ENCODE measurements at regions not wholly inside any gene's neighbourhood (a gene's known extent, or its start where the extent isn't known, plus 50 kb on each side); places are given as distances from the start of the nearest gene placed in this dataset.
"Not testable (repeated sequence)": the region's sequence is repeated elsewhere in the genome, so short reads cannot be mapped to it uniquely, and the experiment has no call there.

GRCh38 chrY:21600170-21600569, 65.5 kb downstream of the RBMY1A1 start:
- no peak for DNase-seq

DNA sequence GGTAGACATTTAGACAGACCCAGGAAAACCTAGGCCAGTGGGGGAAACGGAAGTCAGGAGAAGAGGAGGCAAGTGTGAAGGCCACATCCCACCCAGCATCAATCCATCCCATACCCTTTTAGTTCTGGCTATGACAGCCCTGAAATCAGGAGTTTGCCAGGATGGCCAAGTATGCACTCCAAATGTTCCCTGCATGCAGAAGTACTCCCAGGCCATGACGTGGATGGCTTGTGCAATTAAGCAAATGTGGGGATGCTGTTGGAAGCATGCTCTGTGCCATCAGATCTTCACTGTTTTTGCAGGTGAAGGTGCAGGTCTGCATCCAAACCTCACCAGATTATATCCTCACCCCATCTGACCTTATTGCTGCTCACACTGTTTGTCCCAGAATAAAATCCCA, 66.8 kb downstream of the RBMY1A1 start:
- DNase-seq = no peak

GRCh38 chrY:21602590-21602989, 67.9 kb downstream of the RBMY1A1 start:
- DNase-seq = no peak

DNA sequence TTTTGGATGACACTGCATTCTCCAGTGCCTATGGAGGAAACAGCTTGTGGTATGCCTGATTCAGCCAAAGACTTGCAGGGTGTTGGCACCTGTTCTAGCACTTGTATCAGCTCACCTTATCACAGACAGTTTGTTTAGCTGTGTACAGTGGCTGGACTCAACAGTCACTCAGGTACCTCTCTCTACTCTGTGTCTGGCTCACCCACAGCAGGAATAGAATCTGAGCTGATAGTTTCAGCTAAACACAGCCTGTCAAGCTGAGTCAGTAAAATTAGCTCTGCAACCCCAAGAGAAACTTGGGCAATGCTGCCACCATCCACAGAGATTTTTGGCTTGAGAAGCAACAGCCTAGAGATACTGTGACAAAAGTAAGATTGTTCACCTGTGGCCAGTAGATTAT, 101.5 kb downstream of the RBMY1A1 start:
- DNase-seq = no peak

- DNase-seq = peak; percentile 14 to 24 (median 16)
Measured at GRCh38 chrY:21650496-21650895, 115.8 kb downstream of the RBMY1A1 start.

GRCh38 chrY:21659057-21659456, 124.4 kb downstream of the RBMY1A1 start:
- not testable (repeated sequence) for DNase-seq

DNA sequence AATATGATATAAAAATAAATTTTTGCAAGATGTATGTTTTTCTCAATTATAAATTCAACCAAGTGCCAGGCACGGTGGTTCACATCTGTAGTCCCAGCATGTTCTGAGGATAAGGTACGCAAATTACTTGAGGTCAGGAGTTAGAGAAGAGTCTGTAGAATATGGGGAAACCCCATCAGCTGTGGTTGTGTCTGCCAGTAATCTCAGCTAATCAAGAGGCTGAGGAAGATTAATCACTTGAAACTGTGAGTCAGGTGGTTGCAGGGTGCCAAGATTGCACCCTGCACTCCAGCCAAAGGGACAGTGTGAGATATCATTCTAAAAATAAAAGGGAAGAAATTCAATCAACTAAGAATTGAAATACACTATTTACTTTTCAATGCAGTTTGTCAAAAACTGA, 144.9 kb downstream of the RBMY1A1 start:
- not testable (repeated sequence) for DNase-seq

GRCh38 chrY:21686369-21686768, 151.7 kb downstream of the RBMY1A1 start:
- DNase-seq = not testable (repeated sequence)

DNA sequence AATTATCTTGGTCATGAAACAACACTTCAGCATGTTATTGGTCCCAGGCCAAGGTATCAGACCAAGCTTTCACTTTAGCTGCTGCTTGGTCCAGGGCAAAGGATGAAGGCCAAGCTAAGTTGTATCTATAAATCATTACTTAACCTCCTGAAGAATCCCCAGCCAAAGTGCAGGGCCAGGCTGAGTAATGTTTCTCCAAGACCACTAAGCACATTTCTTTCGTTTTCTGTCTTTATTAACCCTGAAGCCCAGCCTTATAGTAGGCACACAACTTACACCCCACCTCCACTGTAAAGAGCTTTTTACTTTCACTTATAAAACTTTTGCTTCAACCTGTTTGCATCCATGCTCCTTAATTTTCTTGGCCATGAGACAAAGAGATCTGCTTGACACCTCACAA, 167.3 kb downstream of the RBMY1A1 start:
- DNase-seq = not testable (repeated sequence)

GRCh38 chrY:21702927-21703326, 168.2 kb downstream of the RBMY1A1 start:
- DNase-seq = not testable (repeated sequence)

DNA sequence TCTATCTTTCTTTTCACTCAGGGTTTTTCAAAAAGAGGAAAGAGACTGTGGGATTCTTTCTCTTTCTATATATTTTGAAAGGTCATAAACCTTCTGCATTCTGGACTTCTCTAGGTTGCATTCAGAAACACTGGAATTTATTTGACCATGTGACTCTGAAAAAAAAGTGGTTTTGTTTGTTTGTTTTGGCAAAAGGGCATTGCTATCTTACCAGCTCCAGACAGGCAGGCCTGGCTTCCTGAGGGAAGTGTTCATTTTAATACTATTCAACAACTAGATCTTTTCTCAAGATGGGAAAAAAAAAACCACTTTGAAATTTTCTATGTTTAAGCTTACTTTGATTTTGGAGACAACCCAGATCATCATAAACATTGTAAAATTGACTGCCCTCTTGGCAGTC, 170.6 kb downstream of the RBMY1A1 start:
- DNase-seq = no peak

GRCh38 chrY:21706611-21707010, 171.9 kb downstream of the RBMY1A1 start:
- DNase-seq = not testable (repeated sequence)

DNA sequence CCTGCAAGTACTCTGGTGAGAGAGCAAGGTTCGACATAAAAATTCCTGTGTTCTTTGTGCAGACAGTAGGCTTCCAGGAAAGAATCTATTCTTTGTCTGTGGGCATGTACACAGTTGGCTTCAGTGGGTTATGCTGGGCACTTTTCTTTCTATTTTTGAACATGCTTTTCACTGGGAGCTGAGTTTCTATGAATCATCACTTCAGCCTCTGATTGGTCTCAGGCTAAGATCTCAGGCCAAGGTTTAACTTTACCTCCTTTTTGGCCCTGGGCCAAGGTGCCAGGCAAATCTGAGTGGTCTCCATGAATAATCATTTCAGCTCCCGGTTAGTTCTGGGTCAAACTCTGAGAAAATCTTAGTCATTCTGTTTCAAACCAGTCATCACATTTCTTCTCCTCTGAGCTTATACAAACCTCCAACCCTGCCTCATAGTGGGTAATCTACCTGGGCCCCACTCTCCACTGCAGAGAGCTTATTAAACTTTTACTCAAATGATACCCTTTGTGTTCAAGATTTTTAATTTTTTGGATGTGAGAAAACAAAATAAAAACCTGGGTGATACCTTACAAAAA, 158.8 kb downstream of the RBMY1D start:
- not testable (repeated sequence) for DNase-seq

DNA sequence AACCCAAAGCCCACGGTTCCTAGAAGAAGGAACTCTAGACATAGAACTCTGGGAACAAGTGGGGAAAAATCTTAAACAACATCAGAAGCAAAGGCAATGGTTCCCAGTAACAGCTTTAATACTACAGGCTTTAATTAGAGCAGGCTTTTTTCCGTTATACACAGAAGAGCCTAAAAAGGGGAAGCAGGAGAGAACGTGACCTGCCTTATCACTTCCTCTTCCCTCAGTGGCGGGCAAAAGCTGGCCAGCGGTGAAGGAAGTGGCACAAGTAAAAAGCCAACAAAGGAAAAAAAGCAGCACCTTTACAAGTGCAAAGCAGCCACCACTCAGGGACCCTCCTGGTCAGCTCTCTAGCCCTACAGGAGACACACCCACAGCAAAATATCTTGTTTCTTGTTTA, 149.3 kb downstream of the RBMY1D start:
- not testable (repeated sequence) for DNase-seq

- DNase-seq = not testable (repeated sequence)
Measured at GRCh38 chrY:21760243-21760642, 134.1 kb downstream of the RBMY1D start.

- not testable (repeated sequence) for DNase-seq
Measured at GRCh38 chrY:21767824-21768223, 126.5 kb downstream of the RBMY1D start.

GRCh38 chrY:21782174-21782860, 112.0 kb downstream of the RBMY1D start:
- not testable (repeated sequence) for DNase-seq

DNA sequence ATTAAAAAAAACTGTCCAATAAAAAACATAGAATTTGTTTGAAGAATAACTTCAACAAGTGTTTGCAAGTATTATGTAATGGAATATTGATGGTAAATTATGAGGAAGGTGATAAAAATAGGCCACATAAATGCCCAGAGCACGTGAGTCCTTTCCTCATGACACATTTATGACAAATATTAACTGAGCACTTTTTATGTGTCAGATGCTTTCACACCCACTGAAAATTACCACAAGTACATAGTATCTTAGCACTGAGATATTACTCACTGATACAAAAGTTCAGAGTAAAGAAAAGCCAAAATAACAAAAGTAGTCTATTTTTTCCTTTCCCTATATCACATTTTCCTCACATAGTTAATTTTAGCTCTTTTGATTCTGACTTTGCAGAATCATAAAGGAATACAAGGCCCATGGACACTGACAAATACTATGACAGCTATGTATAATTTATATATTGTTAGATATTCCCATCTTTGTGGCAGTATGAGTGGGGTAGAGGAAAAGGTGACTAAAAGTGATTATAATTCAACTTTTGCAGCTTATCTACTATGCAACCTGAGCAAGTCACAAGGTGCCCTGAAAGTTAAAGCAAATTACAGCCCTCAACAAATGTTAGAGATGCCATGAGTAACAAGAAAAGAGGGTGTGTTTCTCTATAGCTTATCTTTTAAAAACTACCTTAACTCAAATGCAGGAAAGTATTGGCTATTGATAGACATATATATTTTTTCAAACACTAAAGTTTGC, 80.7 kb downstream of the RBMY1D start:
- DNase-seq = peak; percentile 43 to 74 (median 66)

DNA sequence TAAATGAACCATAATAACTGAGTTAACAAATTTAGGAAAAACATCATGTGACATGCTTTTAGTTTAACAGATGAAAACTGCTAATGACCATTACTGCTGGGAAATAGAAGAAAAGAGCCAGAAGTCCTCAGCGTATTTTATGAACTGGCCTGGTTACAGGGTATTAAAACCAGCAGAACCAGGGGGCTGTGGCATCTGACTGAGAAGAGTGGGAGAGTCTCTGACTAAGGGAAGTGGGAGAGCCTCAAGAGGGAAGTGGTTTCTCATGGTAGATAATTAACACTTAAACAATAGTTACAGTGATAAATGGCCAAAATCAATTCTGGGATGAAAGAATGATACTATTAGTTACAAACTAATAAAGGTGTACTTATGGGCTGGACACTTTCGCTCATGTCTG, 79.8 kb downstream of the RBMY1D start:
- DNase-seq = peak; percentile 29 to 46 (median 33)

DNA sequence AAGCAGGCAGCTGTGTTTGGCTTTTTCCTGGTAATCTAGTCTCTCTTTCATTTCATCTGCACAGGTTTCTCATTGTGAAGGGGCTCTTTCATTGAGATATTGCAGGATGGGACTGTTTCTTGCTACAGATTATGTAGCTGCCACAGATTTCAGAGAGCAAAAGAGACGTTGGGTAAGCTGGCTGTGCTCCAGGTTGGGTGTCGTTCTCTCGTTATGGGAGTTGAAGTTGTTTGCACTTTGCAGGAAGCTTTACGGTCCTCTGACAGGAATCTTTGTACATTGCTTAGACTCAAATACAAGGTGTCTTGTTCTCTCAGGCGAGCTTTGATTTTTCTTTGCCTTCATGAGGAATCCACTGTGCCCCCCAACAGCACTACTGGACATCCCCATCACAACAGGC, 72.4 kb downstream of the RBMY1D start:
- DNase-seq = no peak

GRCh38 chrY:21827593-21827992, 66.7 kb downstream of the RBMY1D start:
- no peak for DNase-seq

All from suppressor macrophage treated with lipopolysaccharide for 1 hour (primary cell).